ENCODE measurements at regions not wholly inside any gene's neighbourhood (a gene's known extent, or its start where the extent isn't known, plus 50 kb on each side); places are given as distances from the start of the nearest gene placed in this dataset.

- no peak for TF ChIP-seq POLR2AphosphoS5 (IDR thresholded peaks at IDR 0.05)
- no peak for TF ChIP-seq POLR2A (IDR thresholded peaks at IDR 0.05)
- no peak for TF ChIP-seq CTCF (IDR thresholded peaks at IDR 0.05 in 8 of 11, conservative IDR thresholded peaks at IDR 0.05 in 3 of 11)
These were observed 303.2 kb upstream of the FAM78B start for GRCh38 chr1:166470014-166470413.
